Natural killer cell (primary cell): ENCODE measurements at regions not wholly inside any gene's neighbourhood (a gene's known extent, or its start where the extent isn't known, plus 50 kb on each side); places are given as distances from the start of the nearest gene placed in this dataset.
"Not testable (repeated sequence)": the region's sequence is repeated elsewhere in the genome, so short reads cannot be mapped to it uniquely, and the experiment has no call there.

Experiments used
- ATAC-seq, 3 donors: fragments of 150-1000 bp in 2 of 3; fragments of 200-7000 bp in 1 of 3; cut with Tn5 transposase; 1 replicate in 1 of 3; 2 replicates in 2 of 3; pipeline ENCODE4 v1.10.0; 2021; ENCODE audit warnings: mild to moderate bottlenecking in 2 of 3, moderate library complexity in 2 of 3
- DNase-seq, 2 donors: peaks; one replicate each; pipeline versions ENCODE4 v3.0.0 to v3.0.0-alpha.2; 2013 to 2021; ENCODE audit warnings: mixed read lengths in 1 of 2
- H3K27ac ChIP-seq: one replicate; pipeline ENCODE4 v1.5.1; 2013; ENCODE audit warnings: mild to moderate bottlenecking, low read length
- H3K27me3 ChIP-seq: one replicate; pipeline ENCODE4 v1.6.1; 2013; ENCODE audit warnings: low read length; ENCODE audit not compliant: control insufficient read depth, insufficient read depth
- H3K36me3 ChIP-seq: one replicate; pipeline ENCODE4 v1.6.1; 2013; ENCODE audit warnings: low read length; ENCODE audit not compliant: control insufficient read depth, insufficient read depth
- H3K4me1 ChIP-seq: one replicate; pipeline ENCODE4 v1.6.1; 2013; ENCODE audit warnings: low read length; ENCODE audit not compliant: control insufficient read depth, insufficient read depth
- H3K4me3 ChIP-seq: one replicate; pipeline ENCODE4 v1.5.1; 2013; ENCODE audit warnings: low read length
- H3K9me3 ChIP-seq: one replicate; pipeline ENCODE4 v1.6.1; 2013; ENCODE audit warnings: low read length; ENCODE audit not compliant: control insufficient read depth, insufficient read depth
- H3K27ac Mint-ChIP-seq, 2 donors: one replicate each; pipeline ENCODE4 v1.8.0; 2022; ENCODE audit warnings: mild to moderate bottlenecking in 2 of 2, mixed read lengths in 2 of 2, moderate library complexity in 1 of 2
- H3K27me3 Mint-ChIP-seq, 2 donors: one replicate each; pipeline ENCODE4 v1.8.0; 2022; ENCODE audit warnings: low read depth in 2 of 2, mixed read lengths in 2 of 2
- H3K36me3 Mint-ChIP-seq: one replicate; pipeline ENCODE4 v1.8.0; 2022; ENCODE audit warnings: mixed read lengths
- H3K4me1 Mint-ChIP-seq, 2 donors: one replicate each; pipeline ENCODE4 v1.8.0; 2022; ENCODE audit warnings: mixed read lengths in 2 of 2
- H3K4me3 Mint-ChIP-seq: one replicate; pipeline ENCODE4 v1.8.0; 2022; ENCODE audit warnings: mild to moderate bottlenecking, moderate library complexity, mixed read lengths
- H3K9me3 Mint-ChIP-seq, 2 donors: one replicate each; pipeline ENCODE4 v1.8.0; 2022; ENCODE audit warnings: mixed read lengths in 2 of 2
- whole genome bisulfite sequencing: methylation state at CpG from one replicate; pipeline ENCODE4 v1.1.7; 2013; ENCODE audit warnings: missing lambda C conversion rate; ENCODE audit not compliant: insufficient coverage; 5-methylcytosine and 5-hydroxymethylcytosine counted together
- intact Hi-C: fragments of 100-400 bp; cut with micrococcal nuclease; formaldehyde crosslinking; loops from one replicate; pipeline ENCODE4 v1.14.2; 2022
- TF ChIP-seq, protein P1 (sequence below): fragments of 200-600 bp; IDR thresholded peaks from one replicate; pipeline ENCODE4 v1.8.0; 2022; ENCODE audit warnings: antibody characterized with exemption

DNA sequence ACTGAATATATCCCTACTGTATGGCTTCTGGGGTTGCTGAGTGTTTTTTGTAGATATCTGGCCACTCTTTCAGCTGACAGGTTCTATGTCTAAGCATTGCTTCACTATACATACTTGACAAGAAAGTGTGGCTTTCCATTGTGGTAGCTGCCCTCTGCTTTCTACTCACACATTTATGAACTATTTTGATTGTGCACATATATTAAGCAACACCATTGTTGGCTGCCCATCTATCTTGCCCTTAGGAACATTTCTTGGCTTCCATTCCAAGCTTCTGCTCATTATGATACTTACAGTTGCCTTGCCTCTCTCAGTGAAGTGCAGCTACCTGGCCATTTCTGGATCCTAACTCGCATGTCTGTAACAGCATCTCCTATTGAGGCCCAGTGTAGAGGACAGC is 153.6 kb upstream of the MOCS2 start:
- no peaks in the 10 kb centered on the region for H3K27me3 ChIP-seq
- Mint-ChIP-seq H3K4me1 (no peaks in the 10 kb centered on the region), H3K9me3 (peaks cover 0 to 7% of the 10 kb centered on the region in 2 donors), H3K27ac (no peak overlapping the region), H3K4me3 (no peak overlapping the region), H3K27me3 (no peaks in the 10 kb centered on the region), H3K36me3 (no peaks in the 10 kb centered on the region)
- ATAC-seq (no peak), DNase-seq (no peak)
- no peaks in the 10 kb centered on the region for H3K9me3 ChIP-seq
- intact Hi-C loops: no loop called here
- H3K27ac ChIP-seq: no peak overlapping the region
- TF ChIP-seq, protein P1, sequence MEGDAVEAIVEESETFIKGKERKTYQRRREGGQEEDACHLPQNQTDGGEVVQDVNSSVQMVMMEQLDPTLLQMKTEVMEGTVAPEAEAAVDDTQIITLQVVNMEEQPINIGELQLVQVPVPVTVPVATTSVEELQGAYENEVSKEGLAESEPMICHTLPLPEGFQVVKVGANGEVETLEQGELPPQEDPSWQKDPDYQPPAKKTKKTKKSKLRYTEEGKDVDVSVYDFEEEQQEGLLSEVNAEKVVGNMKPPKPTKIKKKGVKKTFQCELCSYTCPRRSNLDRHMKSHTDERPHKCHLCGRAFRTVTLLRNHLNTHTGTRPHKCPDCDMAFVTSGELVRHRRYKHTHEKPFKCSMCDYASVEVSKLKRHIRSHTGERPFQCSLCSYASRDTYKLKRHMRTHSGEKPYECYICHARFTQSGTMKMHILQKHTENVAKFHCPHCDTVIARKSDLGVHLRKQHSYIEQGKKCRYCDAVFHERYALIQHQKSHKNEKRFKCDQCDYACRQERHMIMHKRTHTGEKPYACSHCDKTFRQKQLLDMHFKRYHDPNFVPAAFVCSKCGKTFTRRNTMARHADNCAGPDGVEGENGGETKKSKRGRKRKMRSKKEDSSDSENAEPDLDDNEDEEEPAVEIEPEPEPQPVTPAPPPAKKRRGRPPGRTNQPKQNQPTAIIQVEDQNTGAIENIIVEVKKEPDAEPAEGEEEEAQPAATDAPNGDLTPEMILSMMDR: no peak
- 95% methylated on average over 1 of the region's 1 CpG for WGBS
- H3K4me1 ChIP-seq: no peaks in the 10 kb centered on the region
- no peaks in the 10 kb centered on the region for H3K36me3 ChIP-seq
- no peak overlapping the region for H3K4me3 ChIP-seq

DNA sequence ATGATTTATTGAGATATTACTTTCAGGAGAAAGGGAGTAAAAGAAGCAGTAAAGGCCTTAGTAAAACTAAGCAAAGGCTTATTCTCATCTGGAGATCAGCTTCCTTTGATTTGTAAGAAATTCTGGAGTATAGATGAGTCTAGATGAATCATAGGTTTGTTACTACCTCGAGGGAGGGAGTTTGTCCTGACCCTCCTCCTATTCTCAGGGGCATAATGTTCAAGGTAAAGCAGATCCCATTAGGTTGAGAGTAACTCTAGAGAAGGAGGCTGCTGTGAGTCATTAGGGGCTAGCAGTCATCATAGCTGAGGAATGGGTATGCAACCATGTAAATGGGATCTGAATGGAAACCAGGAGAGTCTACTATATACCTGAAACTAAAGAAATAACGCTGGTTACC is 155.5 kb upstream of the MOCS2 start:
- WGBS: 50% methylated on average over 1 of the region's 2 CpGs
- Mint-ChIP-seq H3K27me3 (no peaks in the 10 kb centered on the region), H3K4me3 (no peak overlapping the region), H3K36me3 (no peaks in the 10 kb centered on the region), H3K9me3 (peaks cover 5 to 9% of the 10 kb centered on the region in 2 donors), H3K27ac (no peak overlapping the region), H3K4me1 (no peaks in the 10 kb centered on the region)
- Histone ChIP-seq H3K4me3 (no peak overlapping the region), H3K9me3 (no peaks in the 10 kb centered on the region), H3K27me3 (no peaks in the 10 kb centered on the region), H3K27ac (no peak overlapping the region), H3K4me1 (no peaks in the 10 kb centered on the region), H3K36me3 (no peaks in the 10 kb centered on the region)
- ATAC-seq: no peak
- intact Hi-C loops: no loop called here
- TF ChIP-seq, protein P1: no peak
- no peak for DNase-seq

DNA sequence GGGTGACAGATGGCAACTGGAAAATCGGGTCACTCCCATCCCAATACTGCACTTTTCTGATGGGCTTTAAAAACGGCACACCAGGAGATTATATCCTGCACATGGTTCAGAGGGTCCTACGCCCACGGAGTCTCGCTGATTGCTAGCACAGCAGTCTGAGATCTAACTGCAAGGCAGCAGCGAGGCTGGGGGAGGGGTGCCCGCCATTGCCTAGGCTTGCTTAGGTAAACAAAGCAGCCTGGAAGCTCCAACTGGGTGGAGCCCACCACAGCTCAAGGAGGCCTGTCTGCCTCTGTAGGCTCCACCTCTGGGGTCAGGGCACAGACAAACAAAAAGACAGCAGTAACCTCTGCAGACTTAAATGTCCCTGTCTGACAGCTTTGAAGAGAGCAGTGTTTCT is 158.7 kb upstream of the MOCS2 start:
- intact Hi-C loops, H3K9me3 Mint-ChIP-seq, ATAC-seq: not testable (repeated sequence)

DNA sequence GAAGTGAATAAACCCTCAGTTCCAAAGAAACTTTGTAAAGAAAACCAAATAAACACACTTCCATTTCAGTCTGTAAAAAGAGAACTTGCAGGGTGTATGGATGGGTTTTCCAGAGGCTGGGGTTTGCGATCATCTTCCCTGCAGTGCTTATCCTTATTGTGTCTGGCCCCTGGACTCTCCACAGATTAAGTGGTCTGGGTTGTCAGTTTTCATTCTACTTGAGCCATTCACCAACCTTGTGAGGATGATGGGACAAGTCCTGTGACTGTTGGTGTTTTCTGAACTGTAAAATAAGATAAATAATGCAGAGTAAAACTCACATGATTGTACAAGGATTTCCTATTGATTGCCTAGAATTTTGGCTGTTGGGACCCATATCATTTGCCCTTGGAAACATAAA is 166.1 kb upstream of the MOCS2 start:
- Histone ChIP-seq H3K9me3 (no peaks in the 10 kb centered on the region), H3K27ac (no peak overlapping the region), H3K4me3 (no peak overlapping the region), H3K4me1 (no peaks in the 10 kb centered on the region), H3K36me3 (no peaks in the 10 kb centered on the region), H3K27me3 (no peaks in the 10 kb centered on the region)
- DNase-seq (no peak), ATAC-seq (no peak)
- Mint-ChIP-seq H3K9me3 (peaks cover 0 to 3% of the 10 kb centered on the region in 2 donors), H3K4me1 (no peaks in the 10 kb centered on the region), H3K36me3 (no peaks in the 10 kb centered on the region), H3K4me3 (no peak overlapping the region), H3K27ac (no peak overlapping the region), H3K27me3 (no peaks in the 10 kb centered on the region)
- intact Hi-C loops: no loop called here
- WGBS: 90% methylated on average over 1 of the region's 1 CpG
- TF ChIP-seq, protein P1: no peak

More for the DNA sequence above, 158.7 kb upstream of the MOCS2 start:
- not testable (repeated sequence) for H3K27me3 ChIP-seq, H3K4me1 Mint-ChIP-seq, H3K36me3 ChIP-seq, H3K36me3 Mint-ChIP-seq, H3K27ac Mint-ChIP-seq, H3K27ac ChIP-seq, H3K27me3 Mint-ChIP-seq, H3K4me3 Mint-ChIP-seq, H3K9me3 ChIP-seq, DNase-seq, H3K4me1 ChIP-seq, H3K4me3 ChIP-seq
- WGBS: 87% methylated on average over 7 of the region's 7 CpGs
